ENCODE measurements at regions not wholly inside any gene's neighbourhood (a gene's known extent, or its start where the extent isn't known, plus 50 kb on each side); places are given as distances from the start of the nearest gene placed in this dataset.
"Not testable (repeated sequence)": the region's sequence is repeated elsewhere in the genome, so short reads cannot be mapped to it uniquely, and the experiment has no call there.

- TF ChIP-seq CTCF (conservative IDR thresholded peaks at IDR 0.05; ENCODE audit: low read depth, low read length); POLR2A (IDR thresholded peaks at IDR 0.05; ENCODE audit: low read depth, low read length); RCOR1 (IDR thresholded peaks at IDR 0.05; ENCODE audit: insufficient replicate concordance, low read length); RAD21 (IDR thresholded peaks at IDR 0.05; ENCODE audit: low read length); CEBPB (IDR thresholded peaks at IDR 0.05; ENCODE audit: low read depth, low read length); MAZ (IDR thresholded peaks at IDR 0.05; ENCODE audit: borderline replicate concordance, low read depth, low read length); BHLHE40 (IDR thresholded peaks at IDR 0.05; ENCODE audit: low read depth, low read length); CHD1 (IDR thresholded peaks at IDR 0.05; ENCODE audit: low read depth, low read length): not testable (repeated sequence)
These were observed 179.1 kb downstream of the LRRC70 start for GRCh38 chr5:62757686-62758085.

Data from IMR-90 (cell line).